ENCODE measurements at regions not wholly inside any gene's neighbourhood (a gene's known extent, or its start where the extent isn't known, plus 50 kb on each side); places are given as distances from the start of the nearest gene placed in this dataset.

DNA sequence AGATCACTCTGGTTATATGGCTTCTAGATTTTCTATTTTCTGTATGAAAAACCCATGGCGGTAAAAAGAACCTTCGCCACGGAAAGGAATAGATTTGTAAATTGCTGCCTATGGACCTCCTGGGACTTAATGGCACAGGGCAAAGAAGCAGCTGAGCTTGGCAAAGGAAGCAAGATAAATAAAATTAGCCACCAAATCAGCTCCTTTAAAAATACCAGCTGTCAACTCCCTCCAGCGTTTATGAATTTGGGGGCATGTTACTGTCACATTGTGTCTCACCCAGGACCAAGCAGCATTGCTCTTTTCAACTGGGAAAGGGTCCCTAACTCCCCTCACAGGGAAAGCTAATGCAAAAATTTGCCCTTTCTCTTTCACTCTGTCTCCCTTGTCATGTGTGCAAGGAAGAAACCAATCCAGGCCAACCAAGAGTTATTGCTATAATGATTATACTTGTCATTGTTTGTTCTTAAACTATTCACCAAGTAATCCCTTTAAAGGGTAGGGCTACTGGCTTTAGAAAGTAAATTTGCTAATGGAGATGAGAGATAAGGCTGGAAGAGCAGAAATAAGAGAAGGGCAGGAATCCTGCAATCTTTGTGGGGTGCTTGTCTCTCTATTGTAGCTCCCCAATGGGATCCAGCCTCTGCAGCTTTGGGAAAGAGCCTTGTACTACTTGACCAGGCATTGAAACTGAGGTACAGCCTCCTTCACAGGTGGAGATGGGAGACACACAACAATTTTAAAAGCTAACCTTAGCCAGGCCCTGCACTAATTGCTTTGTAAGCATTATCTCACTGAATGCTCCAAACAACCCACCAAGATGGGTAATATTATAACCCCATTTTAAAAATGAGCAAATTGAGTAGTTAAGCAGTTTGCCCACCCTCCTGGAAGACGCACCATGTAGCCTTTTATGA, 119.1 kb upstream of the KLF7 start:
- no peaks in the 10 kb centered on the region for H3K36me3 ChIP-seq (ENCODE audit: control insufficient read depth, insufficient read depth, low read length)
- H3K4me3 ChIP-seq (replicated peaks; ENCODE audit: low read depth, low read length): no peak overlapping the region
- no peaks in the 10 kb centered on the region for H3K27me3 ChIP-seq (replicated peaks; ENCODE audit: control insufficient read depth, insufficient read depth, low read length)
- no peak for DNase-seq (ENCODE audit: extremely low read depth, insufficient read length)
- TF ChIP-seq, protein P1, sequence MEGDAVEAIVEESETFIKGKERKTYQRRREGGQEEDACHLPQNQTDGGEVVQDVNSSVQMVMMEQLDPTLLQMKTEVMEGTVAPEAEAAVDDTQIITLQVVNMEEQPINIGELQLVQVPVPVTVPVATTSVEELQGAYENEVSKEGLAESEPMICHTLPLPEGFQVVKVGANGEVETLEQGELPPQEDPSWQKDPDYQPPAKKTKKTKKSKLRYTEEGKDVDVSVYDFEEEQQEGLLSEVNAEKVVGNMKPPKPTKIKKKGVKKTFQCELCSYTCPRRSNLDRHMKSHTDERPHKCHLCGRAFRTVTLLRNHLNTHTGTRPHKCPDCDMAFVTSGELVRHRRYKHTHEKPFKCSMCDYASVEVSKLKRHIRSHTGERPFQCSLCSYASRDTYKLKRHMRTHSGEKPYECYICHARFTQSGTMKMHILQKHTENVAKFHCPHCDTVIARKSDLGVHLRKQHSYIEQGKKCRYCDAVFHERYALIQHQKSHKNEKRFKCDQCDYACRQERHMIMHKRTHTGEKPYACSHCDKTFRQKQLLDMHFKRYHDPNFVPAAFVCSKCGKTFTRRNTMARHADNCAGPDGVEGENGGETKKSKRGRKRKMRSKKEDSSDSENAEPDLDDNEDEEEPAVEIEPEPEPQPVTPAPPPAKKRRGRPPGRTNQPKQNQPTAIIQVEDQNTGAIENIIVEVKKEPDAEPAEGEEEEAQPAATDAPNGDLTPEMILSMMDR (IDR thresholded peaks at IDR 0.05; ENCODE audit: insufficient read depth, low read length, poor library complexity, severe bottlenecking): no peak

- TF ChIP-seq, protein P1 (IDR thresholded peaks at IDR 0.05; ENCODE audit: insufficient read depth, low read length, poor library complexity, severe bottlenecking): no peak
- H3K36me3 ChIP-seq (ENCODE audit: control insufficient read depth, insufficient read depth, low read length): no peaks in the 10 kb centered on the region
- no peaks in the 10 kb centered on the region for H3K27me3 ChIP-seq (replicated peaks; ENCODE audit: control insufficient read depth, insufficient read depth, low read length)
- no peak overlapping the region for H3K4me3 ChIP-seq (replicated peaks; ENCODE audit: low read depth, low read length)
- DNase-seq (ENCODE audit: extremely low read depth, insufficient read length): no peak
Measured at GRCh38 chr2:207285473-207285815, 119.7 kb upstream of the KLF7 start.

DNA sequence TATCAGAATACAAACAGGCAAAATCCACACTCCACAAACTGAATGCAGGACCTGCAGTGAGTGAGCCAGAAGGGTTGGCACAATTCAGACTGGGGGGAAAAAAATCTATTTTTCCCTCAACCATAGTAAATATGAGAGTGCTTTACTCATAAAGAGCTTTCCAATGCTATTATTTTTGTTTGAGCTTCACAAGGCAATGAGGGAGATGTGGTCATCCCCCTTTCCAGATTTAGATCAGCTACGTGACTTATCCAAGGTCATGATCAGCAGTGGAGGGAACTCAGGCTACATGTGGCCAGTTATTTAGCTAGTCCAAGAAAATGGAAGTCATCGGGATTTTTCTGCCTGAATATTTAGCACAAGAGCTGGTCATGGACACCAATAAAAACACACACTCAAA, 120.4 kb upstream of the KLF7 start:
- TF ChIP-seq, protein P1 (IDR thresholded peaks at IDR 0.05; ENCODE audit: insufficient read depth, low read length, poor library complexity, severe bottlenecking): no peak
- Histone ChIP-seq H3K36me3 (ENCODE audit: control insufficient read depth, insufficient read depth, low read length) (no peaks in the 10 kb centered on the region), H3K27me3 (replicated peaks; ENCODE audit: control insufficient read depth, insufficient read depth, low read length) (no peaks in the 10 kb centered on the region), H3K4me3 (replicated peaks; ENCODE audit: low read depth, low read length) (no peak overlapping the region)
- DNase-seq (ENCODE audit: extremely low read depth, insufficient read length): no peak

DNA sequence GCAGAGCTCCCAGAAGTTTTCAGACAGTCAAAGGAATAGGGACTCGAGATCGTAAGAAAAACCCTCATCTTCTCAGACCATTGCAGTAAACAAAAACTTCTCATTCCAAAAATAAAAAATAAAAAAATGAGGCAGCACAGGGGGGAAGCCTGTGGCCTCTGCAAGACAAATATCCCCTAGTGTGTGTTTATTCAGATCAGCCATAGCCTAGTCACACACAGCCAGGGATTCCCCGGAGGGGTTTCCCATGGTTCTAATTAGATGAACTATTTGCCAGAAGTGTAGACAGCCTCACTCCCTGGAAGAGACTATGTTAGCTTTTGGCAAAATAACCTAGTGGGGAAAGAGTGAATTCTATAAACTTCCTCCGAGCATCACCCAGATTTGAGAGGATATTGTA, 122.9 kb upstream of the KLF7 start:
- Histone ChIP-seq H3K36me3 (ENCODE audit: control insufficient read depth, insufficient read depth, low read length) (no peaks in the 10 kb centered on the region), H3K27me3 (replicated peaks; ENCODE audit: control insufficient read depth, insufficient read depth, low read length) (no peaks in the 10 kb centered on the region), H3K4me3 (replicated peaks; ENCODE audit: low read depth, low read length) (no peak overlapping the region)
- TF ChIP-seq, protein P1 (IDR thresholded peaks at IDR 0.05; ENCODE audit: insufficient read depth, low read length, poor library complexity, severe bottlenecking): no peak
- DNase-seq (ENCODE audit: extremely low read depth, insufficient read length): no peak

GRCh38 chr2:207289295-207290018, 123.7 kb upstream of the KLF7 start:
- TF ChIP-seq, protein P1 (IDR thresholded peaks at IDR 0.05; ENCODE audit: insufficient read depth, low read length, poor library complexity, severe bottlenecking): no peak
- Histone ChIP-seq H3K4me3 (replicated peaks; ENCODE audit: low read depth, low read length) (no peak overlapping the region), H3K27me3 (replicated peaks; ENCODE audit: control insufficient read depth, insufficient read depth, low read length) (no peaks in the 10 kb centered on the region), H3K36me3 (ENCODE audit: control insufficient read depth, insufficient read depth, low read length) (no peaks in the 10 kb centered on the region)
- DNase-seq (ENCODE audit: extremely low read depth, insufficient read length): no peak
